ENCODE measurements at regions not wholly inside any gene's neighbourhood (a gene's known extent, or its start where the extent isn't known, plus 50 kb on each side); places are given as distances from the start of the nearest gene placed in this dataset.

GRCh38 chr16:85348065-85348840 lies 236.0 kb upstream of the CIBAR2 start:
- no peak for DNase-seq

- DNase-seq: peak; percentile 84
Observed at GRCh38 chr16:85348911-85349334, 236.7 kb upstream of the CIBAR2 start.

DNA sequence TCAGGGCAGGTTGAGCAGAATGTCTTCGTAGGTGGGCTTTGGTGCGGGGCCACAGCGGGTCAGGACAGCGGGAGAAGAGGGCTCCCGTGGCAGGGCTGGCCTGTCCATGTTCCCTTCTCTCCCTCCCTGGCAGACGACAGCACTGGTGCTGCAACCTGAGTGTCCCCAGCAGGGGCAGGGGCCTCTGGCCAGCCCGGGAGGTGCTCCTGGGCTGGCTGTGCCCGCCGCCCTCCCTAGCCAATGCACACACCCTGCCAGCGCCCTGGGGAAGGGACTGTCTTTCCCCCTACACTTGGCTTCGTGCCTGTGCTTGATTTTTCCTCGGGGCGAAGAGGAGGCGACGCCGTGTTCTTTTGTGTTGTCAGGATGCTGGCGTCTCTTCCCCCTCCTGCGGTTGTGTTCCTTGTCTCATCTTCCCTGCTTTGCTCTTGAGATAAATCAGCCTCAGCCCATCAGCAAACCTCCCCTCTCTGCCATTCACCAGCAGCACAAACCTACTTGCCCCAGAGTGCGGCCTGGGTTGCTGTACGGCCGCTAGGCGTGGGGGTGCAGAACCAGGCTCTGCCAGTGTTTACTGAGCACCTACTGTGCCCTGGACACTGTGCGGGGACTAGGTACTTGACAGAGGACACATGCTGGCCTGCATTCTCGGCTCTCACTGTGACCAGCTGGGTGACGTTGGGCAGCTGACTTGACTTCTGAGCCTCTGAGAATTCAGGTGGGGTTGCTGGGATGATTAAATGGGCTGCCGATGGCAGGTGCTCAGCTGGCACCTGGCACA lies 237.3 kb upstream of the CIBAR2 start:
- DNase-seq: no peak

DNA sequence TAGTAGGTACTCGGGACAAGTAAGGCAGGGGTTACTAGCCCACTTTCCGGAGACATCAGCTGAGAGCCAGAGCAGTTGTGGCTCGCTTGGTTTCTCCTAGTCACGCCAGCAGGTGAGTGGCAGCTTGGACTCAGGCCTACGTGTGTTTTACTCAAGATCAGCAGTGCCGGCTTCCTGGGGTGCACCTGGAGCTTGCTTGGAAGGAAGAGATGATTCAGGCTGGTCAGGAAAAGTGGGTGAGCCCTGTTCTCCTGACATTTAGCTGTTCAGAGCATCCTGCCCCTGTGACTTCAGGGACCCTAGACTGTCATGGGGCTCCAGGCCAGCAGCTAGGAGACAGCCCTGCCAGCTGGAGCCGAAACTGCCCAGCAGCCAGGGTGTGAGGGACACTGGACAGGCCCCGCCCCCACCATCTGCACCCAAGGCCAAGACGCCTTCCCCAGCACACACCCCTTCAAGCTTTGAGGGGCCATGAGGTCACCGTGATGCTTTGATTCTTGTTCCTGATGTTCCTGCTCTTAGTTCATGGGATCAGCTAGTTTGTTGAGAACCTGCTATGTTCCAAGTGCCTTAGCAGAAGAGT lies 238.0 kb upstream of the CIBAR2 start:
- DNase-seq: no peak

DNA sequence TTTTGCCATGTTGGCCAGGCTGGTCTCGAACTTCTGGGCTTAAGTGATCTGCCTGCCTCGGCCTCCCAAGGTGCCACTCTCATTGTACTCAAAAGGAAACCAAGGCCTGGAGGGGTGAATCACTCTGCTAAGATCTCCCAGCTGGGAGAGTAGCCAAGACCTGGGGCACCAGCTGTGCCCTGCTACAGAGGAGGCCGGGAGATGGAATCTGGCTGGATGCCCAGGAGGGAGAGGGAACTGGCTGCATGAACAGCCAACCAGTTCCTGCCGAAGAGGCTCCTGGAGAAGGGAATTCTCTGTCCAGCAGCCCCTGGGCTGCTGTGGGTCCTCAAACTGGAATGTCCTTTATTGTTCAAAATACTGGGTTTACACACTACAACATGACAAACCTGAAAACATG lies 238.7 kb upstream of the CIBAR2 start:
- peak; percentile 97 for DNase-seq

- no peak for DNase-seq
Observed at GRCh38 chr16:85353013-85353412, 240.7 kb upstream of the CIBAR2 start.

DNA sequence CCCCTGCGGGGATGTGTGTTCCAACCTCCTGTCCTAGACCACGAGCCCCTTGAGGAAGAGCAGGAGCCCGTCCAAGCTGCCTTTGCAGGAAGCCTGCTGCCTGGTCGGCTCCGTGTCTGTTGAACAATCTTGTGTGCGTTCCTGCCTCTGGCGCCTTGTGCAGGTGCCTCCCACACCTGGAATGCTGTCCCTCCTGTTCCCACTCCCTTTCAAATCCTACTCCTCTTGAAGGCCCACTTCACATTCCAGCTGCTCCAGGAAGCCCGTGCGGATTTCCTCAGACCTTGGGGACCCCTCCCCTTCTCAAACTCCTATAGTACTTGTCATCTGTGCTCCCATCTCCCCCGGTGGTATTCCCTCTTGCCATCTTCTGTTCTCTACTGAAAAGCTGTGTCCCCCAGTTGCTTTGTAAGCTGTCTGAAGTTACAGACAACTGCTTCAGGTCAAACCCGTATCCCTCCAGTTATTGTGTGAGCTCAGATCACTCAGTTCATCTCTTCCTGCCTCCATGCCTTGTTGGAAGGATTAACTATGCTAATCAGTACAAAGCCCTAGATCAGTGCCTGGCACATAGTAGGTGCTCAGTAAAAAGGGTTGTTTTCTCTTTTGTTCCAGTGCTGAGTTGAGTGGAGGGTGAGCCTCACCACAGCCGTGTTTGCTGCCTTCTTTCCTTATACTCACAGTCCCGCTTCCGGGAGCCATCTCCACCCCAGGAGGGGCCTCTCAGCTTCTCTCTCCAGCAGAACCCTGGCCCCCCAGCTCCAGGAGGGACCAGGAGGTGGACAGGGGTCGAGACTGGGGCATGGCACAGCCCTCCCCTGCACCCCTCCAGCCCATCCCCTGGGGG lies 241.8 kb upstream of the CIBAR2 start:
- no peak for DNase-seq

DNA sequence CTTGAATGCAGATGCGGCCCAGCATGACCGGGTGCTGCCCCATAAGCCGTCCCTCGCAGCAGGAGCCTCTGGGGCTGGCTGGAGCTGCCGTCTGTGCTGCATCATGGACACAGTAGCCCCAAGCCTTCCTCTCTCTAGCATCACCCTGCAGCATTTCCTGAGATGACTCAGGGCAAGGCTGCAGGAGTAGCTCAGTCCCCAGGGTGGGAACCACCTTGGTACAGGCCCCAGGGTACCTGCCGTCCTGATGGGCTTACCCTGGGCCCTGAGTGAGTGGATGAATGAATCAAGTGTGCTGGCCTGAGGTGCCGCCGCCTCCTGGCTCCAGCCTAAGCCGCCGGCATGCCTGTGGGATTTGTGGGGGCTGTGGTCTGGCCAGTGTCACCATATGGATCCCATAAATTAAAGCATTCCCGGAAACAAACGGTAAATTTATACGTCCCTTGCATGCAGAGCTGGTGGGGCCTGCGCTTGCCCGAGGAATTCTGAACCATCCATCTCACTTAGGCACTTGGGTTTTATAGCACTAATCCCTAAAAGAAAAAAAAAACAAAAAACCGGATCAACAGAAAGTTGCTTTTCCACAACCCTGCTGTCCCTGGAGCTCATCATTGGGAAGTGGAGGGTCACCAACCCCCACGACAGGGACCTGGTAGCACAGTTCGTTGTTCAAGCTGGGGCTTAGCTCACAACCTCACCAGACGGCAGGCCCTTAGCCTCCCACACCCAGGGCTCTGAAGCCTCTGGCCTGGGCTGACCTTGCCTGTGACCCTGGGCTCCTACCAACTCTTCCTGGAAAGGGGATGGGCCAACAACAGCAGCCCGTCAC lies 242.6 kb upstream of the CIBAR2 start:
- no peak for DNase-seq

GRCh38 chr16:85355515-85355837 lies 243.2 kb upstream of the CIBAR2 start:
- DNase-seq: no peak

GRCh38 chr16:85356157-85356556 lies 243.9 kb upstream of the CIBAR2 start:
- DNase-seq: no peak

GRCh38 chr16:85357323-85357722 lies 245.1 kb upstream of the CIBAR2 start:
- DNase-seq: no peak

DNA sequence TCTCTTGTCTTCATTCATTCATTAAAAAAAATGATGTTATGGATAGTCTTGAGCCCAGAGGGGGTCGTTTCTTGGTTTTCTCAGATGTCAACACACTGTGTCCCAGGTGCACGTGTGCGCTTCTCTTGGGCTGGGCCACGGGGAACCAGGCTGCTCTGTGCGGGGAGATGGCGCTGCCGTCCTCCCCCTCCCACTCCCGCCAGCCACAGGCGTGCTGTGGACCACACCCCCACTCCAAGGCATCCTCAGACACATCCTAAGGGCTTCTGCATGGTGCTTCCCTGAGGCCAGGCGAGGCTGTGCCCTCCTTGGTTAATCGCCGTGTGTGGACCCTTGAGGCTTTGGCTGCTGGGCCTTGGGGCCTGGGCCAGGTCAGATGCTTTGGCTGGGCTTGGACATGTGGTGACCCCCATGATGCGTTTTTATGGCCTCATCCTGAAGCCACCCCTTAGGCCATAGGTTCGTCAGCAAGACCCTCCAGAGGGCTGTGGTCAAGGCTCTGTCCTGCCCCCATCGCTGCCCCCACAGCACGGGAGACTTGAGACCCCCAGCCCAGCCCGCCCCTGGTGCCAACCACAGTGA lies 245.7 kb upstream of the CIBAR2 start:
- no peak for DNase-seq

DNA sequence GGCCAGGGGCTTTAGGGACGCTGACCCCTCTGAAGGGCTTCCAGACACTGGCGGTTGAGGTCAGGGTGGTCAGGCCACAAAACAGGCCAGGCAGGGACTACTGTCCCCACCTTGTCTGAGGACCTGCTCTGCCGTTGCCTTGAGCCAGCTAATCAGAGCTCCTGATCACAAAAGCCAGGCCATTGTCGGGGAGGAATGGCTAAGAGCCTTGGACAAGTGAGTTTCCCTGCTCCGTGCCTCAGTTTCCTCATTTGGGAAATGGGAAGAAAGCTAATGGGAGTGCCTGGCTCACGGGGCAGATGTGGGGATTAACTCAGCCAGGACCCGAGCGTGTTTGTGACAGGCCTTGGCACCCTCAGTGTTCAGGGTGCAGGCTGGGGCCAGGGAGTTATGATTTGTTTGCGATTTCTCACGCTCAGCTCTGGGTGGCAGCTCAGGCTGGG lies 246.5 kb upstream of the CIBAR2 start:
- DNase-seq: no peak

- DNase-seq: no peak
Observed at GRCh38 chr16:85359147-85359822, 247.0 kb upstream of the CIBAR2 start.

- DNase-seq: peak; percentile 93
Observed at GRCh38 chr16:85360323-85361277, 248.3 kb upstream of the CIBAR2 start.

DNA sequence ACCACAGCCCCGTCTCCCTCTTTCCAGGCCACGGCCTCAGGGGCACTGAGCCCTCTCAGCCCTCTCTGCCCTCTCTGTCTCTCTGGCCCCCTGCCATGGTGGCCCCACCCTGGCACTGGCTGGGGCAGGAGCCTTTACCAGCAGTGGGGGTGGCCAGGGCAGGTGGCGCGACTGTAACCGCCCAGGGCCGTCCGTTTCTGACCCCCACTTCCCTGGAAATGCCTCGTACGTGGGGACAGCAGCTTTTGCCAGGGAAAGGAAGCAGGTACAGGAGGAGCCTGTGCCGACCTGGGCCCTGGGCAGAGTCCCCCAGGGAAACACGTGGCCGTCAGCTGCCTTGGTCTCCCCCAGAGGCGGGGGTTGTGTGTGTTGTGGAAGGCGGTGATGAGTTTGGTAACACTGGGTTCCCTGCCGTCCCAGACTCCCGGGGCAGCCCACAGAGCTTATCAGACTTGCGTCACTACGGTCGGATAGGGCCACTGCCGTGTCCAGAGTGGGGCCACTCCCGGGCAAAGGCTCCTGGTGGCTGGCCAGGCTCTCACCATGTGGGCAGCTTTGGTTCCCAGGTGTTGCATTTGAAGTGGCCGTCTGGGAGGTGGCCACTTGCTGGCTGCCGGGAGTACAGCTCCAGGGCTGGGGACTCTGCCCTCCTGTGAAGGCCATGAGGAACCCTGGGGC lies 249.3 kb upstream of the CIBAR2 start:
- DNase-seq: no peak

DNA sequence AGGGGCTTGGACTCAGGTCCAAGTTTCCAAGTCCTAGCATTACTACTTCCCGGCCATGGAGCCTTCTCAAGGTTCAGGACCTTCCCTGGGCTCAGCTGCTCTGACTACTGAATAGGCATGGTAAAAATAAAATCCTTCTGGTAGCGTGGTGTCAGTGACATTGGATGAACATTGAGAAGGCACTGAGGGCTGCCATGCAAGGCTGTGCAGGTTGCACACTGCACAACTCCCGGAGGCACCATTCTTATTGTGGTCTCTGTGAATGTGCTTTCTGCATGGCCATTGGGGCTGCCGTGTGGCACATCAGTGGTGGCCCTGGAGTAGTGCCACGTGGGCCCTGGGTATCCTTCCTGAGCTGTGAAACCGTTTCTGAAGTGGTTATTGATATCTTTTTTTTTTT lies 250.2 kb upstream of the CIBAR2 start:
- no peak for DNase-seq

DNA sequence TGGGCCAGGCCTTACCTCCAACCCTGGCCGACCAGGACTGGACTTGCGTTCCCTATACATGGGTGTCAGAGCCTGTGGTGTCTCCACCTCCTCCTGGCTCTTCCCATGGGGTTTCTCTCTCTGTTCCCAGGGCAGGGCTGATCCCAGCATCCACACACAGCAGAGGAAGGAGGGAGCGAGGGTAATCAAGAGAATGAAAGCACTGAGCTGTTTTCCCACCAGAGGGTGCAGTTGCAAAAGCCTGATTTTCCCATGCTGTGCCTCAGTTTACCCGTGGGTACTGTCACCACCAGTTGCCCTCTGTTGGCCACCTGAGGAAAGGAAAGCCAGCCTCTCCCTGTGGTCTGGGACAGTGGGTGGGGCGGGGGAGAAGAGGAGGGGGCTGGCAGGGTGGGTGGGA lies 249.7 kb upstream of the GSE1 start:
- no peak for DNase-seq

- DNase-seq: no peak
Observed at GRCh38 chr16:85363881-85364280, 249.2 kb upstream of the GSE1 start.

All from NCI-H1694 treated with DMSO at 0.1 percent for 48 hours (cell line).